Brain pericyte (primary cell): ENCODE measurements at regions not wholly inside any gene's neighbourhood (a gene's known extent, or its start where the extent isn't known, plus 50 kb on each side); places are given as distances from the start of the nearest gene placed in this dataset.
"Not testable (repeated sequence)": the region's sequence is repeated elsewhere in the genome, so short reads cannot be mapped to it uniquely, and the experiment has no call there.

ENCODE experiments used
- DNase-seq: peaks from one replicate; pipeline ENCODE4 v3.0.0-alpha.2; 2012; ENCODE audit warnings: low read depth, low spot score

DNA sequence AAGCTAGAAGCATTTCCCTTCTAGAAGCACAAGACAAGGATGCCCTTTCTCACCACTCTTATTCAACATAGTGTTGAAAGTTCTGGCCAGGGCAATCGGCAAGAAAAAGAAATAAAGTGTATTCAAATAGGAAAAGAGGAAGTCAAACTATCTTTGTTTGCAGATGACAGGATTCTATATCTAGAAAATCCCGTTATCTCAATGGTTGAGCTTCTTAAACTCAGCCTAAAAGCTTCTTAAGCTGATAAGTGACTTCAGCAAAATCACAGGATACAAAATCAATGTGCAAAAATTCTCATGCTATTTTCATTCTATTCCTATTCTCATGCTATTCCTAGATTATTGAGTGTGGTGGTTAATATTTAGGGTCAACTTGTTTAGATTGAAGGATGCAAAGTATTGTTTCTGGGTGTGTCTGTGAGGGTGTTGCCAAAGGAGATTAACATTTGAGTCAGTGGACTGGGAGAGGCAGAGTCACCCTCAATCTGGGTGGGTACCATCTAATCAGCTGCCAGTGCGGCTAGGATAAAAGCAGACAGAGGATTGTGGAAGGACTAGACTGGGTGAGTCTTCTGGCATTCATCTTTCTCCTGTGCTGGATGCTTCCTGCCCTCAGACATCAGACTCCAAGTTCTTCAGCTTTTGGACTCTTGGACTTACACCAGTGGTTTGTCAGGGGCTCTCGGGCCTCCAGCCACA, 111.9 kb downstream of the LSMEM1 start:
- DNase-seq = not testable (repeated sequence)

DNA sequence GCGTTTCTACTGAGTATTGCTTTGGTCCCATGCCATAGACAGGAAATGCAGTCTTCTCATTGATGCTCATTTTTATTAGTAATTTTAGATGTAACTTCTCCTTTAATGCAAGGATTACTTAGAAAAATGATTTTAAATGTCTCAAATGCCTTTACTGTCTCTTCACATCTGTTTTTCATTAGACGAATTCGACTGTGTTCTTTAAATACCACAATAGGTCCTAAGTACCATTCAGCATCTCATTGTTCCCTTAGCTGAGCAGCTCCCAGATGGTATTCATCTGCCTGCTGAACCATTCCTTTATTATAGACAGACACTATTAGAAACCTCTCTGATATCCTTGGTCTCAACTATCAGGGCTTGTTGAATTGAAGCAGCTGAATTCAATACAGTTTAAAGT, 113.6 kb downstream of the LSMEM1 start:
- DNase-seq = peak; percentile 67

DNA sequence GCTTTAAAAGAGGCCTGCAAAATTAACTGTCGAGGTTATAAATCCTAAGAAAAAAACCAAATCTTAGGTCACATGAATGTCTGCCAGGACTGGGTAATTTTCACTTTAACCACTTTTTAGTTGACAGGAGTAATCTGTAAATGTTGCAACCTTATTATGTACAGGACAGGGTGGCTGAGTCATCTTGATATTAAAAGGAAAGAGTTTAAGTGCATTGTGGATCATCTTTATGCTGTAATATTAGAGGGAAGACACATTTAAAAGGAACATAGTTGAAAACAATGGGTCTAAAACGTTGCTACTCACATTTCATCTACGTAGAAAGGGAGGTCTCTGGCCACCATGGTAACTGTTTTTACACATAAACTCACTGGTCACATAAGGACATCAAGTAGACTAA, 115.5 kb downstream of the LSMEM1 start:
- no peak for DNase-seq

DNA sequence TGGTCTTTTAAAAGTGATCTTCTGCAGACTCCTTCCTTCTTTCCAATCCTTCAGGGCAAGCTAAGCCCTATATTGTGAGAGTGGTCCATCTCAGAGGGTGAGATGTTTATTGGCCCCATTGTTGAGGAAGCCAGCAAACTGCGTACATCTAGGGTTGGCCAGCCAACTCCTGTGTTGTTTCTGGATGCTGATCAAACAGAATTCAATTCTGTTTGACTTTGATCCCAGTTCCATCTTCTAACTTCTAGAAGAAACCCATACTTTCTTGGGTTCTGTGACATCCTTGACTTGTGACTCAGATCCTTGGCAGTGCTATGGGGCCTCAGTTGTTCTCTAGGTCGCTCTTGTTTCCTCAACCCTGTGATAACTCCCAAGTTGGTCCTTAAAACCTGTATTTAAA, 116.2 kb downstream of the LSMEM1 start:
- no peak for DNase-seq

DNA sequence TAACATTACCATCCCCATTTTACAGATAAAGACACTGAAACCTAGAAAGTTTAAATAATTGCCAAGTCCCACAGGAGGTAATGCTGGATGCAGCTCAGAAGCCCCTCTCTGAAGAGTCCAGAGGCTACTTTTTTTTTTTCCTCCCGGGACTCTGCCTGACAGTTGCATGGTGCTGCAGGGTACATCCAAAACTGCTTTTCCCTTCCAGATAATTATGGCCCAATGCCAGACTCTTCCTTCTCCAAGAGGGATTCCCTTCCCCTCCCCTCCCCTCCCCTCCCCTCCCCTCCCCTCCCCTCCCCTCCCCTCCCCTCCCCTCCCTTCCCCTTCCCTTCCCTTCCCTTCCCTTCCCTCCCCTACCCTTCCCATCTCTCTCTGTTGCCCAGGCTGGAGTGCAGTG, 122.9 kb downstream of the LSMEM1 start:
- DNase-seq = no peak

DNA sequence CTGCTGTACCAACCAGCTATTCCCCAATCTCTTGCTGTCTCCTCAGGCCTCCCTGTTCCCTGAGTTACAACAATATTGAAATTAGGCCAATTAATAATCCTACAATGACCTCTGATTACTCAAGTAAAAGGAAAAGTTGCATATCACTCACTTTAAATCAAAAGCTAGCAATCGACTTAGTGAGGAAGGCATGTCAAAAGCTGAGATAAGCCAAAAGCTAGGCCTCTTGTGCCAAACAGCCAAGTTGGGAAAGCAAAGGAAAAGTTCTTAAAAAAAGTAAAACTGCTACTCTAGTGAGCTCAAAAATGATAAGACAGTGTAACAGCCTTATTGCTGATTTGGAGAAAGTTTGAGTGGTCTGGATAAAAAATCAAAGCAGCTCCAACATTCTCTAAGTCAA, 129.8 kb downstream of the LSMEM1 start:
- no peak for DNase-seq

DNA sequence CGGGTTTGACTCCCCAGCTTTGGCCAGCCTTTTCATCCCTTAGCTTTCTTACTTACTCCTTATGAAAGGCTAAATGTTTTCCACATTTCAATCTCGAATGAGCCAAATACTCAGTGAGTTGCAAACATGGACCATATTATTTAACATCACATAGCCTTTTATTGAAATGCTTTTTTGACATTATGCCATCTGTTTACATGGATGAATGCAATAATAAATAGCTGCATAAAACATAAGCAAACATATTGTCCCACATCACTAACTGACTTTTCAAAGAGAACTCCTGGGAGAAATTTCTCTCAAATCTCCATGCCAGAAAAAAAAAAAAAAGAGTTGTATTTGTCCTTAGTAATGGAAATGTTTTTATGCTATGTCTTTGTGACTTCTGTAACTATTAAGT, 134.9 kb downstream of the LSMEM1 start:
- no peak for DNase-seq

DNA sequence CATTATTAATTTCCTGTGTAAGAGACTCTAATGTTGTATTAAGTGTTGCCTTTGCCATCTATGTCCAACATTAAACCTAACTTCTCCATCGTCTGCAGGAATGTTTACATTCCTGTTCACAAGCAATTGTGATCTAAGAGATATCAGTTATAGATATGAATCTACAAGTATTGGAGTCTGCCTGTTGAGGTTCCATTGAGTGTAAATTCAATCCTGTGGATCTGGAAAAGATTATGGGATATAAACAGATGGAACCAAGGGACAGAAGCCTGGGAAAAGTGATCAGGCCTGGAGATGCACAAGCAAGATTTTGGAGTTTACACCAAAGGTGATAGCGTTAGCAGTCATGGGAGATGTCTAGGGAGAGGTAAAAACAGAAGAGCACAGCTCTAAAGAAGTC, 135.5 kb downstream of the LSMEM1 start:
- DNase-seq = no peak

DNA sequence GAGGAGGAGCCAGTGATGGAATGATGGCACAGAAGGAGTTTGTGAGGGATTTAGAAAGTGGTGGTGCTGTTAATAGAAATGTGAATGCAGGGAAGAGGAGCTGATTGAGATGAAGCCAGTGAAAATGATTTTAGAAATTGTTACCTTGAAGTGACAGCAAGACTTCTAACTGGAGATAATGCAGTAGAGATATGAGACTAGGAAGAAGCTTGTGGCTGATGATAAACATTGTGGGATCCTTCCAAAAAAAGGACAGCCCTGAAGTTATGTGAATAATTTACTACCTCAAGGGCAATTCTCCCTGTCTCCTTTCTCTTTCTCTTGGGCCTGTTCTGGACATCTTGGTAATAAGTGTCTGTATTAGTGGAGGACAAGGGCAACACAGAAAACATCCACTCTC, 138.6 kb downstream of the LSMEM1 start:
- no peak for DNase-seq

DNA sequence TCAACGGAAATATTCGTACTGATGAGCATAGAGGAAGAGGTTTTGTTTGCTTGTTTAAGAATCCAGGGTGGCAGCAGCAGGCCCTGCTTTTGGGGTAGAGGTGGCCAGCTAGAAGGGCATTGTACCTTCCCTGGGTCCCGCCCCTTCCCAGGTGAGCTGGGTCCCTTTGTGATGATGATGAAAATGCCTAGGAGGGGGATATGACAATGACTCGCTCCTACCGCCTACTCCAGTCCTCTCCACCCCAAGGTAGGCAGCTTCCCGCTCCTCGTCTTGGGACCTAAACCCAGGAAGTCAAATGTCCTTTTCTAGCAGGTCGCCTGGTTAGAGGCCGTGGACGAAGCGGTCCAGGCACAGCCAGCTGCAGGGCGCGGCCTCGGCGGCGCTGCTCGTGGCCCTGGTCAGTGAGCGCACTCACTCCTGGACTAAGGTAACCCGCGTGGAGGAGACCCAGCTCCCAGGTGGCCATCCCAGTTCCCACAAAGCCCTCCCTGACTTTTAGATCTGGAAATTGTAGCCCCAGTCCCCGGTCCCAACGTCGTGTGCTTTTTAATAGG, 141.4 kb downstream of the LSMEM1 start:
- DNase-seq = no peak

DNA sequence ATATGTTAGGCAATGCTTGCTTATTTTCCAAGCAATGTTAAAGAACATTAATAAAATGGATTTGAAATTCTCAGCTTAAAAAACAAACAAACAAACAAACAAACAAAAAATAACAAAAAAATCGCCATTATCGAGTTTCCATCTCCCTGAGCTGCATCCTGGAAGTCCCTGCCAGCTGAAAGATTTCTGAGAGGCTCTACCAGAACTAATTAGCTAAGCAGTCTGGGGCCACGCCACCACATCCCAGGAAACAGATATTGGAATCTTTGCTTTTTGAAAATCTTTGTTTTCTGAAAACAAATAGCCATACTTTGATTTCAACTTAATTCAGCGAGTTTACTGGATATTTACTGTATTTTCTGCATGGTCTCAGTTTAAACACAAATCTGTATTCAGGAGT, 143.6 kb downstream of the LSMEM1 start:
- DNase-seq = no peak

DNA sequence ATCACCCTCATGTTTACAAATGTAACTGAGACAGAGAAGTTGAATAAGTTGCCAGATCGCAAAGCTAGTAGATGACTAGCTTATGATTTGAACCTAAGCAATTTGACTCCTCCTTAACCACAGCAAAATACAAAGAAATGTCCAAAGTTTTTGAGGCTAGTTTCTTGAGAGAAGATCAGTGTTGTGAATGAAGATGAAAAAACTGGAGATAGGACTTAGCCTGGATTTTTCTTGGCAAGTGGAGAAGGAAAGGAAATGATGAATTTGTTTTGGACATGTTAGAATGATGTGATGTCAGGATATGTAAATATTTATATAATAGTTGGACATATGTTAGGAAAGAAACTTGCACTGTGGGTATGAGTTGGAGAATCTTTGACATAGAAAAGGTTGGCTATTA, 149.8 kb downstream of the LSMEM1 start:
- peak; percentile 83 for DNase-seq

DNA sequence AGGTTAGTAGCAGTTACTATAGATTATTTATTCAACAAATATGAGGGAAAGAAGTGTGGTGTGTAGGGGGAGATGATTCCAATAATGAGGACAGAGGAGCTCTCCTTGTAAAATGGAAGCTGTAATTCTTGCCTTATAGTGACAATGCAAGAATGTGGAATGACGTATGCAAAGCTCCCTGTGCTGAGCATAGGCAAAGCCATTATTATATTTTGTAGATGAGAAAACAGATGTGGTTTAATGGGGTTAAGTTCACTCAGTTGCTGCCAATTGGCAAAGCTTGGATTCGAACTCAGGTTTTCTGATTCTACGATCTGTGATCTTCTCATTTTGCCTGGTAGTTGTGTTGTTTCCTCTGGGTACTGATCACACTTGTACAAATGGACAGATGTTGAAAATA, 153.3 kb downstream of the LSMEM1 start:
- no peak for DNase-seq

DNA sequence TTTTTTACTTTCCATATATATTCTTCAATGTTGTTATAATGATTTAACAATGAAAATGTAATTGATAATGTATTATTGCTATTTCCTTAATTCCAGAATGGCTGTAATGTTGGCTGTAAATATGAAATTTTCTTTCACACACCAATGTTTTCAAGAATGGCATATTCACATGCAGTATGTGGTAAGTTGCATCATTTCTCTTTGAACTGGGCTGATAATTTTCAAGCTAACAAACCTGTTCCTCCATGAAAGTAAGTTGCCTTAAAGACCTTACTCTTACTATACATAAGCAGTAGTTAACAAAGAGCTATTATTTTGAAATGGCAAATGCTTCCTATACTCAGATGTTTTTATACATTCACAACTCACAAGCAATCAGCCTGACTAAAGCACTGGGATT, 154.5 kb downstream of the TMEM168 start:
- DNase-seq = no peak

DNA sequence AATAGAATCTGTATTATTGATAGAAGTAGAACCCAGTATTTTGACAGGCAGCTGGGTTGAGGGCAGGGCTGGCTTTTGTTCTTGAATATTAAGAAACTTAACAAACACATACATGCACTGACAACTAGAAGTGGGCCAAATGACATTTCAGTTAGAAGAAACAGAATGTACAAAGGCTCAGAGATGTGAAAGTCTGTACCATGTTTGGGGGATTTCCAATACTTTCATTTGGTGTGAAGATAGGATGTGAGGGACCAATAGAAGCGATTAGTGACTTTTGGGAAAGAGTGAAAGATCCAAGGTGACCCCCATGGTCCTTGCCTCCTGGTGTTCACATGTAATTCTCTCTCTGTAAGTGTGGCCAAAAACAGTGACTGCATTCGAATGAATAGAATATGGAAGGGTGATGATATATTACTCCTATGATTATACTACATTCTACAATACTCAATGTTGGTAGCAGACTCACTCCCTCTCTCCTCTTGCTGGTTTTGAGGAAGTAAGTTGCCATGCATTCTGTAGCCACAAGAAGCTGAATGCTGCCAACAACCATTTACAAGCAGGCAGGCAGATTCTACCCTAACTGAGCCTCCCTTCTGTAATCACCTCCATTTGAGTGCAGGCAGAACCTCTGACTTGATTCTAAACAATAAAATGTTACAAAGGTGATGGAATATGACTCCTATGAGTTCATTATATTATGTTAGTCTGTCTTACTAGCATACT, 151.4 kb downstream of the TMEM168 start:
- no peak for DNase-seq

DNA sequence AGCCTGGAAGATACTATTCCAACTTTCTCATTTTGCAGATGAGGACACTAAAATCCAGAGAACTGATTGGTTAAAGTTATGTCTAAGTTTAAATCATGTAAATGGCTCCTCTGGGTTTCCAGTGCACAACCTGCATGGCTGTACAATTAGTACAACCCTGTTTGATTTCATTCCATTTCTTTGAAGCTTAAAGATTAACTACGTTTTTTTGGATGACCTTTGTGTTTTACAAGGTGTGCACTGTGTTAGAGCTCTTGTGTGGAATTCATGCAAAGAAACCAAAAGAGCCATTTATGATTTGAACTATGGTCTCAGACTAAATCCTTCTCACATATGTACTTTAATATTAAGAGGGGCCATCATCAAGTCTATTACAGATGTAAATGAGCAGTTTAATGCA, 149.5 kb downstream of the TMEM168 start:
- DNase-seq = no peak

DNA sequence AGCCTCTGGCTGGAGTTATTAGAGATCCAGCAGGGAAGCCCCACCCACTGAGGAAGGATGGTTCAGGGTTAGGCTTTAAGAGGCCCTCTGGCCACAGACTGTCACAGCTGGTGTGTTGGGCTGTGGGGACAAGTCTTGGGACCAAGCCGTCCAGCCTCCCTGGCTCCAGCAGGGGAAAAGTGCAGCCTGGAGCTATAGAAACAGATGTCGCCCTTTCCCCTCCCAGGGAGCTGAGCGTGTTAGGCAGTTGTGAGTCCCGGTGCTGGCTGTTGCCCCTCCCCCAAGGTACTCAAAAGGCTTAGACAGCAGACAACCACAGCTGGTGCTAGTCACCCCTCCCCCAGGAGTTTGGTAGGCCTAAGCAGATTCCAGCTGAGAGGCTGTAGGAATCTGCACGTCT, 143.4 kb downstream of the TMEM168 start:
- DNase-seq = no peak

DNA sequence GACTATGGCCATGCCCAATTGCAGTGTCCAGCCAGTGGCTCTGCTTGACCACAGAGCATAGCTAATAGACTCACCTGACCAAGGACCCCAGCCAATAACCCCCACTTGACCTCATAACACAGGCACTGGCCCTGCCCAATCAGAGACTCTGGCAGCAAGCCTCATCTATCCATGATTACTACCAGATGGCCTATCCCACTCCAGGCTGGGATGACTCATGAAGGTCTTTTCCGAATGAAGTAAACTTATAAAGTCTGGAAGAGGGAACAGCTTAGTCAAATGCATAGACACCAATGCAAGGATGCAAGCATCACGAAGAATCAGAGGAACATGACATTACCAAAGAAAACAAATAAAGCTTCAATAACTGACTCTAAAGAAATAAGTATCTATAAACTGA, 141.4 kb downstream of the TMEM168 start:
- DNase-seq = no peak

DNA sequence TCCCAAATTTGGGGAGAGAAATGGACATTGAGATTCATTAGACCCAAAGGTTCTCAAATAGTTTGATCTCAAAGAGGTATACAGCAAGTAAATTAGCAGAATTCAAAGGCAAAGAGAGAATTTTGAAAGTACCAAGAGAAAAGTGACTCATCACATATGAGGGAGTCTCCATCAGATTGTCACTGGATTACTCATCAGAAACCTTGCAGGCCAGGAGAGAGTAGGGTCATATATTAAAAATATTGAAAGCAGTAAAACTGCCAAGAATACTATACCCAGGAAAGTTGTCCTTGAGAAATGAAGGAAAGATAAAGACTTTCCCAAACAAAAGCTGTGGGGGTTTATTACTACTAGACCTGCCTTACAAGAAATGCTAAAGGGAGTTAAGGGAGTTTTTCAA, 140.6 kb downstream of the TMEM168 start:
- no peak for DNase-seq

DNA sequence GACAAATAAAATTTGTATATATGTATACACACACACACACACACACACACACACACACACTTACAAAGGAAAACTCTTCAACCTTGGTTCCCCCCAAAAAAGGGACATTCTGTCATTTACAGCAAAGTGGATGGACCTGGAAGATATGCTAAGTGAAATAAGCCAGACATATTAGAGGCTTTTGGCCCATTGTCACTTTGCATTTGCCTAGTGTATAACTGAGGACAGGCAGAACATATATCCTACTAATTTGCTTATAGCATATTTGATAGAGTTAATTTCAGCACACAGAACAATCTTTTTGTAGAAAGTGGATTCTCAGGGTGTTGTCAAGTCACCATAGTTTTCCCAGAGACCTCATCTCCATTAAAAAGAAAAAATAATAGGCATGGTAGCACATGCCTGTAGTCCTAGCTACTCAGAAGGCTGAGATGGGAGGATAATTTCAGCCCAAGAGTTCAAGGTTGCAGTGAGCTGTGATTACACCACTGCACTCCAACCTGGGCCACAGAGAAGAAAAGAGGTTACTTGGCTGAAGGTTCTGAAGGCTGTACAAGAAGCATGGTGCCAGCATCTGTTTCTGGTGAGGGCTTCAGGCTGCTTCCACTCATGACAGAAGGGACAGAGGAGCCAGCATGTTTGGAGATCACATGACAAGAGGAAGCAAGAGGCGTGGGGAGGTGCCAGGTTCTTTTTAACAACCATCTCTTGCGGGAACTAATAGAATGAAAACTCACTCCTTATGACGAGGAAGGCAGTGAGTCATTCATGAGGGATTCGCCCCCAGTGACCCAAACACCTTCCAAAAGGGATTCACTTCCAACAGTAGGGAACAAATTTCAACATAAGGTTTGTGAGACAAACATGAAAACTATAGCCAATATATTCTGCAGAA, 135.6 kb downstream of the TMEM168 start:
- no peak for DNase-seq

DNA sequence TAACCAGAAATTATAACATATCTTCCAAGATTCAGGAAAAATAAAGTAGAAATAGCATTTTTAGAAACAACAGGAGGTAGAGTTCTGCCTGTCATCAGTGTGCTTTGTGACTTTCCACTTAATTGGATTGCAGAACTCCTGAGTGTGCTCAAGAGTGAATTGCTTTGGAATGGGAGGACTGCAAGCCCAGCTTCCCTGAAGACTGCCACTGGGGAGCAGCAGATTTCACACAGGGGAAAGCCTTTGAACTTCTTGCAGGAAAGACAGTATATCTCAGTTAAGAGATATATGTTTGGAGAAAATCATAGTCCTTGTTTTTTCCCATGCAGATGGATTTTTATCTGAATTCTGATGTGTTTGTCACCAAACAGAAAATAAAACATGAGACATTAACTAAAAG, 124.5 kb downstream of the TMEM168 start:
- DNase-seq = no peak

DNA sequence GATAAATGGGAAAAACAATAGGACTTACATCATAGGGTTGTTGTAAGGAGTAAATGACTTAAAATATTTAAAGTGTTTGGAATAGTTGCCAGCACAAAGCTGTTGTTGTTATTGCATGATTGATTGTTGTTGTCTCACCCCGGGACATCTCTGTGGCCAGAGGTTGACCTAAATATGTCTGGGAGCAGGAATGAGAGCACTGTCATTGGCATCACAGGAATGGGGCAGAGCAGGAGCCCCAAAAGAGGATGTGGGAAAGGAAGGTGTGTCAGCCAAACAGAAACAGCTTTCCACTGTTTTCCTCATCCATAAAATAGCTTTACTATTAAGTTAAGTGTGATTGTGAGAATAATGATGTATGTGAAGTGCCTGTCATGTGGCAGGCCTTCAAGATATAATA, 121.6 kb downstream of the TMEM168 start:
- no peak for DNase-seq
